NCI-H446 treated with DMSO at 0.1 percent for 48 hours (cell line): ENCODE measurements at regions not wholly inside any gene's neighbourhood (a gene's known extent, or its start where the extent isn't known, plus 50 kb on each side); places are given as distances from the start of the nearest gene placed in this dataset.
A peak's percentile ranks its signal among the peaks of the same experiment; 100 is the strongest.

ENCODE experiments used
- DNase-seq: peaks from one replicate; lab custom pipeline; 2025; lab: John Stamatoyannopoulos, UW

DNA sequence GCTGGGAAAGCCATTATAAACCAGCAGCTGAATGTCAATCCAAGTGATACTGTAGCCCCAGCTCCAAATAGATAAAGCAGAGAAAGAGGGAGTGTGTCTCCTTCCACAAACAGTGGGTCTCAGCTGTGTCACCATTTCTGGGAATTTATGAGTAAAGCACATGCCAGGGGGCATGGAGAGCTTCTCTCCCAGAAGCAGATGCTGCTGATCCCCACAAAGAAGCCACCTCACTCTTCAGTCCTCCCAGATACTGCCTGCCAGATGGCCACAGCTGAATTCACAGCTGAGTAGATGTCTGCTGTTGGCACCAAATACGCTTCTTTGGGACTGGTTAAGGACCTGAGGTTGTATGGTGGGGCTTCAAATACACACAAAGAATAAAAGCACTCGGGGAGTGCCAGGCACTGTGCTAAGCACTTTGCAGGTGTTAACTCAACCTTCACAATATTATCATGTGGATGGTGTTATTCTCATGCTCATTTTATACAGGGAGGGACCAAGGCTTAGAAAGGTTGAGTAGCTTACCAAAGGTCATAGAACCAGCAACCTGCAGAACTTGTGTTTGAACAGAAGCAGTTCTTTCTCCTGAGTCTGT lies 298.3 kb downstream of the CDH11 start:
- DNase-seq = peak; percentile 67

- DNase-seq = no peak
These were observed 311.8 kb downstream of the CDH11 start for GRCh38 chr16:64809876-64810629.

DNA sequence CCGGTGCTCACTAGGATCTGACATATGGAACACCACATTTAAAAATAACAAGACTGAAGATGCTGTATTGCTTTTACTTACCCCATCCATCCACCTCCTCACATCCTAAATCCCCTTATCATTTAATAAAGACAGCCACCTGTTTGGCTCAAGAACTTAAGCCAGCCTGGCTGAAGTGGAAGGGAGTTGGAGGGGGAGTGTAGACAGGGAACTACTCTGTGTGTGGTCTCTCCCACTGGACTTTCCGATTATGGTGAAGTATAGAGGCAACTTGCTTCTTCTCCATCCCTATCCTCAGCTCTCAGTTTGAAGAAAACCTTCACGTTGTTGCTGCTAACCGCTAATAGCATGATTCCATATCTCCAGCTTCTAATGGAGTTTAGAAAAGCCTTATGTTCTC lies 313.4 kb downstream of the CDH11 start:
- no peak for DNase-seq

DNA sequence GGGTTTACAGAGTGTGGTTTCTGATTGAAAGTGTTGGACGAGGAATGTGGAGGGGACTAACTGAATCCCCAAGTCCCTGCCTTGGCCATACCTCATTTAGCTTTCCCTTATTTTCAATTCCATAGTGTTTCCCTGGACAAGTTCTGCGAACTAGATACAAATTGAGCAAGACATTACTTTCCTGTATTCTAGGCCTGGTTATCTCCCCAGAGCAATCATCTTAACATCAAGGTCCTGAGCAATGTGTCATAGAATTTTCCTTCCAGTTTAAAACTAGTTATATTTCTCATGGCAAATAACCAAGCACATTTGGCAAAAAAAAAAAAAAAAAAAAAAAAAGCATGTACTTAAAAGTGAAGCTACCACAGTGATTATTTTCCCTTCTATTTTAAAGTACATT lies 330.1 kb downstream of the CDH11 start:
- DNase-seq = no peak

DNA sequence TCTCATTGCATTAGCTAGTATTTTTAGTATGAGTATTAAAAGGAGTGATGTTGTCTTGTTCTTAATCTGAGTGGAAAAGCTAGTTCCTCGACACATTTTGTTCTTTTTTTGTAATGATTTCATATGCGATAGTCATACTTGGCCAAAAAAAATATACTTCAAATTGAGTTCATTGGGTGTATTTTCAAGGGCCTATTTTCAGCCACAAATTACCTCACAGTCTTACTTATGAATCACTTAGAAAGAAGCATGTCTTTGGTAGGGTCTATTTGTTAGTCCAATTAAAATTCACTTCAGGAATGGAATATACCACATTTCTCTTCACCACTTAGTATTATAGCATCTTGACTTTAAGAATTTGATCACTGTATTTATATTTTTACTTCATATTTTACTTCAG lies 337.2 kb downstream of the CDH11 start:
- DNase-seq = no peak

DNA sequence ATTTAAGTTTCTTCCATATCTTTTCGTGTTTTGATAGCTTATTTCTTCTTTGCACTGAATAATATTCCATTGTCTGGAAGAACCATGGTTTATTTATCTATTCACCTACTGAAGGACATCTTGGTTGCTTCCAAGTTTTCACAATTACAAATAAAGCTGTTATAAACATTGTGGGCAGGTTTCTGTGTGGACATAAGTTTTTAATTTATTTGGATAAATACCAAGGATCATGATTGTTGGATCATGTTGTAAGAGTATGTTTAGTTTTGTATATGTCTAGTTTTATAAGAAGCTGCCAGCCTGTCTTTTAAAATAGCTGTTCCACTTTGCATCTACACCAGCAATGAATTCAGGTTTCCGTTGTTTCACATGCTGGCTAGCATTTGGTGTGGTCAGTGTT lies 339.4 kb downstream of the CDH11 start:
- DNase-seq = no peak

DNA sequence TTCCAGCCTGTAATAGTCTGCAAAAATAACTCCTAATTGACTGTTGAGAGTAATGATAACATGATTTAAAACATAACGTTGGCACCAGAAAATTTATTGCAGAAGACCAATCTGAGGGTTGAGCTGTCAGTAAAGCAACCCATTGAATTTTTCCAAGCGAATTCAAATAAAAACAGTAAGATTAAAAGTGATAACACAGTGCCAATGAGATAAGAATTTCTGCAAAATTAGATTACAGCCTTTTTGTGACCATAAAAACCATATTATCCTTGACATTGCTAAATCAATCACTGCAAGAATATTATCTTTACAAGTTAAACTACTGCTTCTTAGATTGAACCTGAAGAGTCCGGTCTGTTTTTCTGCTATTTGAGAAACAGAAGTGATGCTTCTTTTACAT lies 341.4 kb downstream of the CDH11 start:
- DNase-seq = no peak

DNA sequence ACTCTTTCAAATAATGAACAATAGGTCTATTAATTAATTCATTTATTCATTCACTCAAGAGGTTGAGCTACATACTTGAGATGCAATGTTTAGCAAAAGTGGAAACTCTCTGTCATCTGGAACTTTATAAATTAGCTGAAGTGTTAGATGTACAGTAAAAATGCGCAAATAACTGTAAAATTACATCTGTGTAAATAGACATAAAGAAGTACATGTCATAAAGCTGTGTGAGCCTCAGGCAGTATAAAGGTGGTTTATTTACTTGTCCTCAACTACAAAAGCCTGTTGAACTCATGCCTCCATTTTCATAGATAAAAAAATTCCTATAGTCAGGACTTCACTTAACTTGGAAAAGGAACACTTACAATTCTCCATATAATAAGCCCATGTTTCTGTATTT lies 343.1 kb downstream of the CDH11 start:
- DNase-seq = no peak

DNA sequence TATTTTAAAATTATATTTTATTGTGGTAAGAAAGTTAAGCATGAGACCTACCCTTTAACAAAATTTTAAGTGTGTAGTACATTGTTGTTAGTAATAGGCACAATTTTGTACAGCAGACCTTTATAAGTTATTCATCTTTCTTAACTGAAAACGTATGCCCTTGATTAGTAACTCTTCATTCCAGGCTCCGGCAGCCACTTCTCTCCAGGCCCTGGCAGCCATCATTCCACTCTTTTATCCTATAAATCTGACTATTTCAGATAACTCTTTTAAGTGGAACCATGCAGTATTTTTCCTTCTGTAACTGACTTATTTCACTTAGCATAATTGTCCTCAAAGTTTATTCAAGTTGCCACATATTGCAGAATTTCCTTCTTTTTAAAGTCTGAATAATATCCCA lies 348.2 kb downstream of the CDH11 start:
- no peak for DNase-seq

DNA sequence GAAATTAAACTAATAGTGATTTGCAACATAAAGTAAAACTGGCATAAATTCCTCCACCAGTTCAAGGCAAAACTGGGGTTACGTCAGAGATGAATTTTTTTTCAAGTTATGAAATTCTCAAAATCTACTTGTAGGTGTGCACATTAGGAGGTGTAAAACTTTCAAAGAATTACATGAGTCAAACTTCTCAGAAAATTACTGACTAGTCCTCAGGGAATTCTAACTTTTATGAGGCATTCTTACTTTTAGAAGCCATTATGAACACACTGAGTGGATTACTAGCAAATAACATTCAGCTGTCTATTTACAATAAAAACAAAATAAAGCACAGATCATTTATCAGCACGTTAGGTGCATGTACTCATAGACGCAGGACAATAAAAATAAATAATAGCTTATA lies 348.7 kb downstream of the CDH11 start:
- DNase-seq = no peak

- no peak for DNase-seq
These were observed 350.6 kb downstream of the CDH11 start for GRCh38 chr16:64771273-64771672.

DNA sequence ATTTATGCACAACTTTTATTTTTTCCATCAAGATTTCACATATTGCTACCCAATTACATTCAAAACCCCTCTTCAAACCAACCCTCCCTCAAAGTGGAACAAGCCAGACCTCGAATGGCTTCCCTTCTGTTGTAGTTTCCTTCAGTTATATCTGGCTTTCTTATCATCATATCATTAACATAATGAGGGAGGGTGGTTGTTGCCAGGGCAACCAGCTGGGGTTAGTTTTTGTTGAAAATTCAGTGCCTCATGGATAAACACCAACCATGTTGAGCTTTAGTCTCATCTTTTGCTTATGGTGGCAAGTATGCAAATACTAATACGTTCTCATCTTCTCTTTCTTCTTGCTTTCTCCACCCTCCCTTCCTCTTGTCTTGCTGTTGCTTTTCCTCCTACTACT lies 359.7 kb downstream of the CDH11 start:
- no peak for DNase-seq

- no peak for DNase-seq
These were observed 367.6 kb downstream of the CDH11 start for GRCh38 chr16:64754279-64754678.

GRCh38 chr16:64751906-64752305 lies 370.0 kb downstream of the CDH11 start:
- DNase-seq = no peak

DNA sequence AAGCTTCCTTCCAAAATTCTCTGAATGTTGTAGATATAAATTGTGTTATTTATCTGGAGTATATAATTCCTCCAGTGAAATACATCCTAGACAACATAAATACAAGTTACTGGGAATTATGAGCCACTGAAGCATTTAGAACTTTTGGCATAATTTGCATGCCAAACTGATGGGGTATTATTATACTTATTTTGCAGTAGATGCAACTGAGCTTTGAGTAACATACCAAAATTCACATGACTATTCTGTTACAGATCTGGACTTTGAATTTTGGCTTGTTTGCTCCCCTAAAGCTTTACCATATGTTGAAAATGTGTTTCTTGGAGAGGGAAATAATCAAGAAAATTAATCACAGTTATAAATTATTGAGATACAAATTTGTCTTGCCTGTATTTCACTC lies 372.5 kb downstream of the CDH11 start:
- no peak for DNase-seq

DNA sequence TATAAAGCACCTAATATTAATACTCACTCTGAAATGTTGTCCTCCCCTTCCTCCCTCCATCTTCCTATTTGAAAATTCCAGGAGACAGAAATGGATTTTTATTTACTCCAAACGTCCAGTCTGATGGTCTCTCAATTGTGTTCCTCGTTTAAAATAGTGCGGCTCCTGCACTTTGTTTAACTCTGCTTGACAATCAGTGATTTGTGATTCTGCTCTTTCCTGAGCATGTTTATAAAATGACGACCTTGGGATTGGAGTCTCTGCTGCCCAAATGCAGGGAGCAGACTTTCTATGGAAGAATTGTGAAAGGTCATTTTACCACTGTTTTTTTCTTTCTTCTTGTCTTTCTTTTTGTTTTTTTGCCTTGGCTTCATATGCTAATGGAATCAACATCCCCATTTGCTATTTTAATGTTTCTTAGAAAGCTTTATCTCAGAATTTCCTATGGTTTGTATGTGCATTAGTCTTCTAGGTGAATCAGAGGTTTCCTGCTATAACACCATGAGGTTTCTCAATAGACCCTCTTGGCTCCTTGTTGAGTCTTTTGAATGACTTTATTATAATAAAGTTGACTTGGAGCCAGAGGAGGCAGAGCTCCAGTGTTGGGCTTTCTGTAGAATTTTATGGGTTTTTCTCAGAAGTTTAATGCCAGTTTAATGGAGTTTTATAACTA lies 376.5 kb downstream of the CDH11 start:
- DNase-seq = no peak

- DNase-seq = no peak
These were observed 379.2 kb downstream of the CDH11 start for GRCh38 chr16:64742455-64743223.

GRCh38 chr16:64740261-64740660 lies 381.6 kb downstream of the CDH11 start:
- DNase-seq = no peak

- no peak for DNase-seq
These were observed 383.4 kb downstream of the CDH11 start for GRCh38 chr16:64738321-64738960.

- DNase-seq = peak; percentile 43
These were observed 385.0 kb downstream of the CDH11 start for GRCh38 chr16:64736857-64737256.

- DNase-seq = no peak
These were observed 390.0 kb downstream of the CDH11 start for GRCh38 chr16:64731891-64732290.

- peak; percentile 35 for DNase-seq
These were observed 391.6 kb downstream of the CDH11 start for GRCh38 chr16:64730261-64730660.
